Hepatic stellate cell (primary cell): ENCODE measurements at regions not wholly inside any gene's neighbourhood (a gene's known extent, or its start where the extent isn't known, plus 50 kb on each side); places are given as distances from the start of the nearest gene placed in this dataset.

Experiments used
- DNase-seq: peaks from one replicate; pipeline ENCODE4 v3.0.0; 2011; ENCODE audit warnings: low spot score

DNA sequence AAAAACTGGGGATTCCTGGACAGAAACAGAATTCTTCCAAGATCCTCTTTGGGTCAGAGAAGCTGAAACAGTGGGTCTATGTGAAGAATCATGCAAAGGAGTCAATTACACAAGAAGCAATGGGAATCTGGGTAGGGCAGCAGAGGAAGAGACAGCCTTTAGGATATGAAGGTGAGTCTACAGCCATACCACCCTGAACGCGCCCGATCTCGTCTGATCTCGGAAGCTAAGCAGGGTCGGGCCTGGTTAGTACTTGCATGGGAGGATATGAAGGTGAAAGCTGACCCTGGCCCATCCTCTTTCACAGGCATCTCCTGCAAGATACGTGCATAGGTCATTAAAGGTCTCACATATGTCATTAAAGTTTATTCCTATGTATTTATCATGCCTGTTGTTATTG, 1080.9 kb upstream of the FANCL start:
- DNase-seq: no peak

DNA sequence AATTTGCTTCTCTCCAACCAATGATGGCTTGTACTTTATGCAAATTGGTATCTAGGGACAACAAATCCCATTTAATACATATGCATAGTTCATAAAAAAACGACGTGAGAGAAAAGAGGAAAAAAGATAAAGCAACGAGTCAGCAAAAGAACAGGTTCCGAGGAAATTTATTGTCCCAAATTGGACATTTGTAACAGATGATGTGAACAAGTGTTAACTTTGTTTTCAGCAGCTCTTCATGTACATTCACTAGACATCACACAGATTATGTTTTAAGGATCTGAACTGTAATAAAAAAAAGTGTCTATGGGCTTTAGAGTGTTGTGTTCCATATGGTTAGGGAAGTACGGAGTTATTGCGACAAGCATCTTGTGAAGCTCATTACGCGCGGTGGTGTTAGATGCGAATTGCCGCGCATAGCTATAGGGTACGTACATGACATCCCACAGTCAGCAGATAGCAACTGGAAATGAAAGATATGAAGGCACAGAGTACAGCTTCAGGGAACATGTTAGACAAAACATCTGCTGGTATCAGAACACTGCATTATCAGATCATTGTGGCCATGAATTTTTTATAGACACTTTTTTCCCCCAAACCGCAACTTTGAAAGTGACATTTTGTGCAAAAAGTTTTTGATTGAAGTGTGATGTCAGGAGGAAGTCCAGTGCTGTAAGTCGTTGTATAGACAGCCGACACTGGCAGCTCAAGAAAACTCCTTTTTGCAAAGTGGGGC, 1073.1 kb upstream of the FANCL start:
- DNase-seq: no peak

DNA sequence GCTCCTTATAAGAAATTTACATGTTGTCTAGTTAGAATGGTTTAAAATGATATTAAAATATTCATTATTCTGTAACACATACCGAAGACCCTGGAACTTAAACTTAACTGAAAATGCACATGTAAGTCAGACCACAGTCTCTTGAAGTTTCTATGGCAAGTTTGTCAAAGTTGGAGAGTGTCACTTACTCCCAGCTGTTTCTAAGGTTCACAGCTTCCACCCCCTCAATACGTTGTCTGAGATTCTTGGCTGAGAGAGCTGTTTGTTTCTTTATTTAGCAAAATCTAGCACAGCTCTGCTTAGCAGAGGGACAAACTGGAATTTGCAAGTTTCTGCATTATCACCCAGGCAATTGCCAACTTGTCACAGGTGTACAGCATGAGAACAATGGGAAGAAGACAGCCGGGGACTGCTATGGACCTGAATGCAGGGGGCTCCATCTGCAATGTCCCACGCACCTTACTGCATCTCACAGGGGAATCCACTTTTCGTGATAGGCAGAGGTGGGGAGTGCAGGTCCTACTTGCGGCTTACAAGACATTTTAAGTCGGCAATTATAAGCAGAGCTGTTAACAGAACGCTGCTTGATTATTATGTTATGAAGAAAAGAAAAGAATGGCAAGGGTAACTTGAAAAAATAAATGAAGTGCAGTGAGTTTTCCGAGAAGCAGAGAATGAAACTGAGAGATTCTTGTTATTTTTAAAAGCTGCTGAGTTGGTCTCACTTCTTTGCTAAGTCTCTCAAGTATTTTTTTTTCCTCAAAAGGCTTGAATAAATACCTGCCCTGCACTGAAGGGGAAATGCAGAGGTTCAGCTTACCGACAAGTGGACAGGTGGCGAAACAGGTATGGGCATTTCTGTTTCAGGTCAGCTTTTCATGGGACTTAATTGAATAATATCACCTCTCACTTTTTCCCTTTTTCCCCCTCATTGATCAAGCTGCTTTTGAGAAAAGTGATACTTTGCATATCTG, 1072.1 kb upstream of the FANCL start:
- no peak for DNase-seq

DNA sequence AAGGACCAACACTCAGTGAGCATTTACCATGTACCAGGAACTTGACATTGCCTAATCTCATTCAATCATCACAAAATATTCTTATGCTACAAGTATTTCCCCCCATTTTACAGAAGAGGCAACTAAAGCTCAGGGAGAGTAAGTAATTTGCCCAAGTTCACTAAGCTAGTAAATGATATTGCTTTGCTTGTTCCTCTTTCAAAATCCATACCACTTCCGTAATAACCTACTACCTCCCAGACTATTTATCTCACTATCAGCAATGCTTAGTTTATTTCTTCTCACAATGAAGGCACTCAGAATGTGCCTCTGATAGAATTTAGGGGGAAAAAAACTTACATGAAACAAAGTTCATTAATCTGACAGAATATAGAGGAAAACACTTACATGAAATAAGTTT, 1070.9 kb upstream of the FANCL start:
- no peak for DNase-seq

DNA sequence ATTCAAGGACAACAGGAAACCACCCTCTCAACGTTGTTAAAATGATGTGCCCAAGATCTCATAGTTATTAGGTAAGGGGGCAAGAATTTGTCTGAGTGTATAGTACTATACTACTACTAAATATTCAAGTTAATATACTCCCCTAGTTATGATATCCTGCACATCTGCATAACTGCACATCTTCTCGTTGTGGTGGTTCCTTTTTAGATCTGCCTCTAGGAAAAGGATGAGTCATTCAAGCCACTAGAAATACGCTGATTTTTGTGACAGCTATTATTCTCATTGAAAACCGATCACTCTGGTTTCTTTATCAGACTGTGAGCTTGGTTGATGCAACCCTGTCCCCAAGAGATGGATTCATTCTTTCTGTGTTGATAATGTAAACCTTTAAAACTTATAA, 1067.0 kb upstream of the FANCL start:
- no peak for DNase-seq

DNA sequence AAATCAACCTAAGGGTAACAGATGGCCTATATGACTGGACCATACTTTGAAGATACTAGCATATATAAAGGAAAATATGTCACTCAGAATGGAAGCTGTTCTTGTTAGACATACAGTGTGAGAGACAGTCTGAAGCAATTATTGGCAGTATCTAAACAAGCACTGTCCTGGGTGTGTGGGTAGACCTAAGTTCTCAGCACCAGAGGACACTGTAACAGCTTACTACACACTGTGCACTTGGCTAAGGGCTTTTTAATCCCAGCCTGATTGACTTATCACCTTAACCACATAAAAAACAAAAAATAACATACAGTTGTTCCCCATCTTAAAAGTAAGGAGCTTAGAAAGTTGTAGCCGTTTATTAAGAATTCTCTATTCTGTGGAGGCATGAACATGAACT, 1066.1 kb upstream of the FANCL start:
- DNase-seq: no peak

DNA sequence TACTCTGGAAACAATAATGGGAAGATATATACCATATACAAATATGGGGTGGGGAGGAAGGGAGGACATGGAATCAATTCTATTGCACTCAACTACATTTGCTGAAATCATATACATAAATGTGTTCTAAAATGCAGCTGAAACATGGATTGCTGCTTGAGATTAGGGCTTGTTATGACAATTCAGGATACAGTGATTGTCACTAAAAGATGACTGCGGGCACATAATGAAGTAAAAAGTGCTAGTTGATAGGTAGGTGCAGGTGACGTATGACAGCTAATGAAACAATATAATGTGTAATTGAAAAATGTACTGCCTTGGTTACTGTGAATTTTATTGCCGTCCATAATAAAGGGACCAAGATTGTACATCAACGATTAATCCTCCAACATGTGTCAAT, 1062.1 kb upstream of the FANCL start:
- no peak for DNase-seq

DNA sequence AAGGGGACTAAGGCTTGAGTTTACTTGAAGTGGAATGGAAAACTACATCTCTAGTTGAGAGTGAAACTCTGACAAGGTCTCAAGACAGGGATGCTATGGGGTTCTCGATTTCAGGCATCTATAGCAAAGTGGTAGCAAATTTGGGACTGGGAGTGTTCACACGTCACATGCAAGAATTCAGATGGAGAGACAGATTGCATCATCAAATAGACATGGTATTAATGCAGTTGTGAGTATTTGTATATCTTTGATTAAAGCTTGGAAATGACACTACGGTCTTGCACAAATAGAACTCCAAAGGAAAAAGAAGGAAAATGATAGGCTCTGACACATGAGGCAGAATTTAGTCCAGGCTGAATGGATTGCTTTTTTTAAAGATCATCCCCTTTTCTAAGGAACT, 1061.6 kb upstream of the FANCL start:
- no peak for DNase-seq

DNA sequence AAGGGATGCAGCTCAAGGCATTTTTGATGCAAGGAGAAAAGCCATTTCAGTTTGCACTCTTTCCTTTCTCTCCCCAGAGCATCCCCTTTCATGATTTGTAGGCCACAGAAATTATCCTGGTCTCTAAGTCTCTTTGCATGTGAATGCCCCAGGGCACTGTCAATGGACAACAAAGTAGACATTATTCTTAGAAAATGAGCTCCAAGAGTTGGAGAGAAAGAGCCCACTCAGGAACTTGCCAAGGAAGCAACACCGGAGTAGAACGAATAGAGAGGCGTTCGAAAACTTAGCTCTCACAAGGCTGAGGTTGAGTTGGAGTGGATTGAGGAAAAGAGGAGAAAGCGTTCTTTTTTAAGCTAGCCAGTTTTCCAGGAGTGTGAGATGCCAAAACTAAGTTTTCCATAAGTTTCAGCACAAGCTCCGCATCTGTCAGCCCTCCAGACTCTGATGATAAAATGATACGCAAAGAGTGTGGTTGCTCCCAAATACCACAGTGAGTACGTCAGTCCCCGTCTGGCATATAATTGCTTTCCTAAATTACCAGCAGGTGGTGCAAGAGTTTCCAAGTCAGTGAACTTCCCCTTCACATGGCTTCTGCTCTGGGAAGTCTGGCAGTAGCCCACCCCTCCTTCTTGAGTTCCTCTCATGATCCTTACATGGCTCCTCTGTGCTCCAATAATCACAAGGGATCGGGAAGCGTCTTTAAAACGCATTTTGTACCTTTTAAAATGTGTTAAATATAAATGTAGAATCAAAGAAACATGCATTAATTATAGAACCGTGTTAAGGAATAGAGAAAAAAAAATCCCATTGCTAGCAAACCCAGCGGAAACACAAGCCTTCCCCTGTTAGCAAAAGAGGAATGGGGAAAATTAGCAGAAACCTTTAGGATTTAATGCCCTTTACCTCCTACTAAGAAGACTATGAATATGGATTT, 1060.6 kb upstream of the FANCL start:
- DNase-seq: peak; percentile 2

DNA sequence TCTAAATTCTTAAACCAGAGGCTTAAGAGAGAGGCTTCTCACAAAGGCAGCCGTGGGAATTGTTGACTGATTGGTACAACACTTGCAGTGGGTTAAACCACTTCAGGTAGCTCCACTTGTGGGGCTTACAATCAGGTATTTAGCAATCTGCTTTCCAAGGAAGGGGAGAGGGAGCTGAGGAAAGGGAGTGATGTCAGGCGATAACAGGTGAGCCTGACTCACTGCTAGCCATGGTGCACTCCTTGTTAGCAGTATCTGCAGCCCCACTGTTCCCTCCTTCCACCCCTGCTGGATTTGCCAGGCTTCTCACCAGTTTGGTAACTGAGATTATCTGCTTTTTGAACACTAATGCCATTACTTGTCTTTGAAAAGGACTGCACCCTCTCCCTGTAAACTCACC, 1056.7 kb upstream of the FANCL start:
- DNase-seq: no peak

DNA sequence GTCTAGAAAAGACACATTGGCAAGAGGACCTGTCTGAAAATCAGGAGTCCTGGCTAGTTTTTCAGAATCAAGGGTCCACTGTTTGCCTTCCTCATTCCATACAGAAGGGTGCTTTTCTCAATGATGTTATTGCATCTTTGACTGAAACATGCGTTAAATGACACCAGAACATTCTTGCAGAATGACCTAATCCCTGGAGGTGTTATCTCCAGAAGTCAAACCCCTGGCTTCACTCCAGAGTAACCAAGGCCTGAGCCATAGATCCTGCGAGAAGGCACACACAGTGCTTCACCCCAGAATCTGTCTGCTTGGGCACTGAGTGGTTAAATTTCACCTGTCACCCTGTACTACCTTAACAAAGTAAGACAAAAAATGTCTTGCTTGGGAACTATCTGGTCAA, 1055.2 kb upstream of the FANCL start:
- DNase-seq: no peak

DNA sequence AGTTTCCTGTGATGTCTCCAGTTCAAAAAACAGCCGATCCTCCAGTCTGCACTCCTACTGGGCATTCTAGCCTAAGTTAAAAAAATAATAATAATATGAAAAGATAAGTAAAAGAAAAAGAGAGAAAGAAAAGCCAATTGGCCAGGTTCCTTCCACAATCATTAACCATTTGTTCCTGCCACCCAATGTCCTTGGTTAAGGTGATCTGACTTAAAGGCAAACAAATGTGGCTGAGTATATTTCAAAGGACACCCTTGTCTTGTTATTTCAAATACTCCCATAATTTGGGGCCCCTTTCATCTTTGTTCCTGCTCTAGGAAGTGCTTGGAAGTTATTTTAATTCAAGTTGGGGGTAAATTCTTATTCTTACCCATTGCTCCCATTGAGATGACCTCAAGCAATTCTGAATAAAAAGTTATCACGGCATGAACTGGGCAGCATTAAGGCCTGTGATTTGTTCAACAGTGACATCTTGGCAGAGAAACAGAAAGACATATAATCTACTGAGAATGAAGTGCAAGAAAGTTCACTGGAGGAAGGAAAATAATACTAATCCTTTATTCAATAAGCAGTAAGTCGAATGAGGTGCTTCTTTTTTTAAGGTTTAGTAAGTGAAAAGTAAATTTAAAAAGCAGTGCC, 1054.5 kb upstream of the FANCL start:
- DNase-seq: no peak

DNA sequence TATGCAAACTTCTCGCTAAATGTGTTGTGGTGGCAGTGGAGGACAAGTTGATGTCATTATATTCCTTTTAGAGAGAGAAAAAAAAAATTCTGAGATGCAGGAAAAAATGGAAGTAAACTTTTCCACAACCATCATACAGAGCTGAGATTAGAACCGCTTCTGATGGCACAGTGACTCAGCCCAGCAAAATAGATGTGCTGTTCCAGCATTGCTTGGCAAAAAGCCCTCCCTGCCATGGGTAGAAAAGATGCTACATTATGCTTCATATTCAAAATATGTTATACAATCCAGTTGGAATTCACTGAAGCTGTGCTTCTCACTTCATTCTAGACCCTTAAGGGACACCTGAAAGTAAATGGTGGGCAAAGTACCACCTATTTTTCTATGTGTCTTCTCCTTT, 1047.6 kb upstream of the FANCL start:
- no peak for DNase-seq

DNA sequence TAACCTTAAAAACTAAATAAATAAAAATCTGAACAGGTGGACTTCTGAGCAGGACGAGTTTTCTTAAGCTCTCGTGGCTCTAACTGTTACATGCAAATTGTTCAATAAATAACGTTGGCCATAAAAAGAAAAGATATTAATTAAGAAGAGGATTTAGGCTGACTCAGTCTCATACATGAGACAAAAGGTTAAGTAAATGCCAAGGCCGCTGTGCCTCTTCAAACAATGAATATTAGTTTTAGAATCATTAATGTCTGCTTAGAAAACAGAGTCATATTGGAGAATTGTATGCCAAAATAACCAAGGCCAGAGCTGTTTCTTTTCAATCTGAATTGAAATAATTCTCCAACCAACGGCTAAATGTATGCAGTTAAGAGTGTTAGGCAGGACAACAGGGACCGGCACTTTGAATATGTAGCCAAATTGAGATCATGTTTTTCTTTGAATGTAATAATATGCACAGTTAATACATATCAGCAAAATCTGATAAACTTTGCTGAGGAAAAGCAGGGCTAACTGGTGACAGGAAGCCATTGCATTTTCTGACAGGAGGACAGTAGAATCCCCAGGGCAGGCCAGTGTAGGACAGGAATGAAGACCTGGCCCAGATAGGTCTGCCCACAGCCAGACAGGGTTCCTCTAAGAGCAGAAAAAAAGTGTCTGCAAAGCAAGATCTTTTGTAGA, 1041.4 kb upstream of the FANCL start:
- no peak for DNase-seq

DNA sequence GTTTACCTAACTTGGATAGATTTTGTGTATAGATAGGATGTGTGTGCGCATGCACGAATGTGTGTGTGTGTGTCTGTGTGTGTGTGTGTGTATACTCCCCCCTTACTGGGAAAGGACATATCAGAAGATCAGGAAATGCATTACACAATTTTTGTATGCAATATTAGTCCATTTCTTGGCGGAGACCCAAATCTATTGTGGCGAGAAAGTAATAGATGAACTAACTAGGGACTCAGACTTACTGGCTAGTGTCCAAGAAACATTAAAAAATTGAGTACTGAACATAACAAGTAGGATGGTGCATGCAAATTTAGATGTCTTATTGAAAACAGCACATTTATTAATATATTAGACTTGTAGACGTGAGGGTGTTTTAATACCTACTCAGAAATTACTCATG, 1036.5 kb upstream of the FANCL start:
- DNase-seq: no peak

DNA sequence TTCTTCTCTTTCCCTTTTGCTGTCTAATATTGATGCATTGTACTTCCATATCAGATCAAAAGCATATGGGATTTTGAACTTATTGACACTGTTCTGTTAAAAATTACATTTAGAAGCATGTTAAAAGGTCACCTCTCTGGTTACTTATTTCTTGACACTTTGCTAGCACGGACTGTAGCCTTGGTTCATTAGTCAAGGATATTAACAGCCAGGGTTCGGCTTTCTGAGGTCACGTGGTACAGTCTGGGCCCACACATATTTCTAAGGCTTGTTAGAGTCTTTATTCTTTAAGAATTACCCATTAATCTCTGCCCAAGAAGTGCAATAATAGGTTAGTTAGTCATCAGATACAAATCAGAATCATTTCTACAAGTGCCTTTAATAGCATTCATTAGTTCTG, 1035.8 kb upstream of the FANCL start:
- no peak for DNase-seq

DNA sequence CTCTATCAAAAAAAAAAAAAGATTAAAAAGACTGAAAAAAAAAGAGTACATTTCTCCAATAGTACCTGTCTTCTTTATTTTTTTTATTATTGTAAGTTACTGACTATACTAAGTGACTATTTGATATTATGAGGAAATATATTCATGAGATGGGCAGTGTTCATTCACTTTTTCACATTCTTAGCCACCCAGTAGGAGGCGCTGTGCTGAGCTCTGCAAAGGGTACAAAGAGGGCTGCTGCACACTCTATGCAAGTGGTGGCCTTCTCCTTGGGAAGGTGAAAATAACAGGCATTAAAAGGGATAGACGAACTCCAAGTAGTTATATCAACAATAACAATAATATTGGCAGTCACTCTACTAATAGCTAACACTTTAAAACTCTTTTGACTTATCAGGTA, 1034.9 kb upstream of the FANCL start:
- DNase-seq: no peak

DNA sequence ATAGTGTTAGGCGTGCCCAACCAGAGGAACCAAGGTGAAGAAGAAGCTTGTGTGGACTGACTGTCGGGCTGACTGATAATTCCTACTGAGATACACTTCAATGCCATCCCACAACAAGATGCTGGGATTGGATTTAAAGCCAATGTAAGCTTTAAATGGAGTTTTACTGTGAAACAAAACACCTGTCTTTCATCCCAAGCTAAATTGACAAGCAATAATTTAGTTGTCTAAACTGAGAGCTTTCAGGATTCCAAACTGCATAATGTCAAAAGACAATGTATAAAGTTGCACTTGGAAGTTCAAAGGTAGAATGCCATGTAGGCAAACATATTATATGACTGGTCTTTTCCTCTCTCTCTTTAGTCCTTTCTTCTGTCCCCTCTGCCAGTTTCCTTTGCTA, 1025.3 kb upstream of the FANCL start:
- no peak for DNase-seq

DNA sequence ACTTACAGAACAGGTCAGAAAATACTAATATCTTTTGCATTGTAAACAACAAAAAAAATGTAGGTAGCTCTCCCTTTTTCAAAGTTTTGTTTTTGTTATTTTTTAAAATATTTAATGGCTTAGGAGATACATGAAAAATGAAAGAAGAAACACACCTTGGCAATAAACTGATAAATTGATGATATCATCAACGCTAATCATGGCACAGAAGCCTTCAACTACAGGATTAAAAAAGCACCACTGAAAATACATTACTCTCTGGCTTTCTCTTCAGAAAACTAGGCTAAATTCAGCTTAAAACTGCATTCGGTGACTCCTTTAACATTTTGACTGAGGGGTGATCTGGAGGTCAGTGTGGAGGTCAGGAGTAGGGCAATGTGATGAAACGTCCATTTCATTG, 1018.8 kb upstream of the FANCL start:
- no peak for DNase-seq

DNA sequence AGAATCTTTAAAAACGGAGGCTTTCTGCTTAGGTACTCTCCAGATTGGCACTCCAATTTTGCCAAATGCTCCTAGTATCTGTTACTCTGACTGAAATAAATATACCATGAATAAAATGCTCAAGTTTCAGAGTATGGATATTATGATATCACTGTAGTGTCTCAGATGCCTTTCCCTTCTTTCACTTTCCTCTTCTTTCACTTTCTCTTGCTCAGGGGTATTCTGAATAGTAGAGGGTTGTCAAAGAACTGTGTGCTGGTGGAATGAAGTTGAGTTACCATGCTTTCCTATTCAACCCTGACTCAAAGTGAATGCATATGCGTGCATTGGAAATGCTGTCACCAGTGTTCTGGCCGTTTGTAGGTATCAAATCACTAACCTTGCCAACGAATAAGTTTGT, 1015.2 kb upstream of the FANCL start:
- no peak for DNase-seq

DNA sequence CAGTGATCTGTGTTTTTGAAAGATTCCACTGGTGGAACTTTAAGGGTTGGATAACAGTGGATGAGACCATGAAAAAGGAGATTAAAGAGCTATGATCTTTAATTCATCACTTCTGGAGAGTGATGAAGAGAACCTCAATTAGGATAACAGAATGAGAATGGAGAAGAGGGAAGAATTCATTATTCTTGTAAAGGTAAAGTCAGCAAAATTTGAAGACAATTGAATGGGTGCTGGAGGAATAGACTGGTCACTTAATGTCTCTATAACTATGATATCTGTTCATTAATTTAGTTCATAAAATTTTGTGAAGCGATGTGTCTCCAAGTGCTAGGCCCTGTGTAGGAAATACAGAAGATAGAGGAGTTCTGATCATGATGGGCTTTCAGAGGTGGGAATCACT, 1013.2 kb upstream of the FANCL start:
- no peak for DNase-seq
